ENCODE measurements at regions not wholly inside any gene's neighbourhood (a gene's known extent, or its start where the extent isn't known, plus 50 kb on each side); places are given as distances from the start of the nearest gene placed in this dataset.

GRCh38 chr6:144395014-144395413, 109.9 kb downstream of the UTRN start:
- TF ChIP-seq CTCF (conservative IDR thresholded peaks at IDR 0.05; ENCODE audit: low read depth, low read length) (no peak), EZH2phosphoT487 (IDR thresholded peaks at IDR 0.05; ENCODE audit: borderline replicate concordance, low read length) (no peak), EZH2 (IDR thresholded peaks at IDR 0.05; ENCODE audit: low read length, unreplicated experiment) (no peak)

Measured in PC-3 (cell line).